ENCODE measurements at regions not wholly inside any gene's neighbourhood (a gene's known extent, or its start where the extent isn't known, plus 50 kb on each side); places are given as distances from the start of the nearest gene placed in this dataset.

GRCh38 chr9:14480526-14480925 is 166.6 kb upstream of the NFIB start (continued):
- no peak for TF ChIP-seq CUX1 (CRISPR knock-in tag; IDR thresholded peaks at IDR 0.05)
- TF ChIP-seq ZFP91 (CRISPR knock-in tag; IDR thresholded peaks at IDR 0.05): no peak
- no peak for TF ChIP-seq ZNF24 (IDR thresholded peaks at IDR 0.05)

GRCh38 chr9:14479163-14479560 is 165.2 kb upstream of the NFIB start:
- H3K9me1 ChIP-seq (ENCODE audit: control insufficient read depth, insufficient read depth, low read length): no peaks in the 10 kb centered on the region
- H2AFZ ChIP-seq (ENCODE audit: low read depth, low read length): no peak overlapping the region
- ChIA-PET CTCF (ENCODE audit: low intra/inter-chr PET ratio) (no interaction called here), POLR2A (no interaction called here)
- in situ Hi-C loops (cut with MboI) (no loop called here), intact Hi-C loops (cut with micrococcal nuclease) (loop anchor here (2.0 to 5.0 kb wide), 2 partner anchors 43 to 52 kb away; no protein-coding TSS in a partner anchor)
- H3K27ac ChIP-seq (ENCODE audit: extremely low read depth, low read depth, low read length): no peak overlapping the region; the same call in 2 of the 3 replicates
- DNase-seq (ENCODE audit: extremely low read depth in 1 of 4, low spot score in 3 of 4) (no peak), FAIRE-seq (no peak), ATAC-seq (peak; percentile 56)
- H3K9me3 ChIP-seq (replicated peaks; ENCODE audit: control insufficient read depth, insufficient read depth, low read depth, low read length): no peaks in the 10 kb centered on the region
- H3K79me2 ChIP-seq (ENCODE audit: control insufficient read depth, insufficient read depth, low read length): no peaks in the 10 kb centered on the region
- H3K4me2 ChIP-seq (ENCODE audit: insufficient read depth, low read length): no peak overlapping the region
- no peak overlapping the region for H3K9ac ChIP-seq (ENCODE audit: insufficient read depth in 1 of 2, low read depth in 2 of 2, low read length in 2 of 2)
- H3K27me3 ChIP-seq (ENCODE audit: control insufficient read depth in 2 of 2, insufficient read depth in 2 of 2, low read length in 2 of 2): no peaks in the 10 kb centered on the region
- H3K4me1 ChIP-seq (replicated peaks in 1 of 2; ENCODE audit: control insufficient read depth in 2 of 2, insufficient read depth in 2 of 2, low read length in 2 of 2): peaks cover 0 to 7% of the 10 kb centered on the region in 2 experiments; a peak in 3 of 5 replicates
- H3K4me3 ChIP-seq: no peak overlapping the region
- 38% methylated on average over 1 of the region's 1 CpG for WGBS (ENCODE audit: insufficient coverage, low coverage, missing lambda C conversion rate)
- no TSS peak for BruUV-seq (replicated peaks)
- H3K36me3 ChIP-seq (ENCODE audit: control insufficient read depth, insufficient read depth, low read length): no peaks in the 10 kb centered on the region
- no peaks in the 10 kb centered on the region for H4K20me1 ChIP-seq (replicated peaks; ENCODE audit: control insufficient read depth, insufficient read depth, low read length)
- TF ChIP-seq ZNF511 (CRISPR knock-in tag; IDR thresholded peaks at IDR 0.05): no peak
- TF ChIP-seq HMBOX1 (IDR thresholded peaks at IDR 0.05): no peak
- 0 out of 2 replicates have a peak, but pooled peaks have one; percentile 43 for TF ChIP-seq FOXJ2 (tag; IDR thresholded peaks at IDR 0.05)
- no peak for TF ChIP-seq ELK1 (CRISPR knock-in tag; IDR thresholded peaks at IDR 0.05)
- peak; percentile 63; the same call in 1 of the 2 replicates for TF ChIP-seq ZNF395 (CRISPR knock-in tag; IDR thresholded peaks at IDR 0.05)
- no peak for TF ChIP-seq TFAM (CRISPR knock-in tag; conservative IDR thresholded peaks at IDR 0.05)

Measured in K562 (cell line).